ENCODE measurements at regions not wholly inside any gene's neighbourhood (a gene's known extent, or its start where the extent isn't known, plus 50 kb on each side); places are given as distances from the start of the nearest gene placed in this dataset.

GRCh38 chr3:159149633-159150032 is 347.8 kb downstream of the MFSD1 start:
- no peaks in the 10 kb centered on the region for H3K4me1 ChIP-seq (replicated peaks in 1 of 2)
- intact Hi-C loops (cut with DNase I) = no loop called here
- H3K9me3 ChIP-seq (replicated peaks in 1 of 3) = no peaks in the 10 kb centered on the region
- no peak overlapping the region for H3K4me3 ChIP-seq
- no peak for TF ChIP-seq POLR2A (IDR thresholded peaks at IDR 0.05)
- no peak for TF ChIP-seq CTCF (IDR thresholded peaks at IDR 0.05)
- no peaks in the 10 kb centered on the region for H3K27me3 ChIP-seq
- WGBS, 4 donors = 74 to 82% (median 82%) methylated on average over 1 of the region's 1 CpG
- H3K36me3 ChIP-seq (replicated peaks in 1 of 2) = no peaks in the 10 kb centered on the region
- DNase-seq = no peak
- H3K27ac ChIP-seq = no peak overlapping the region

GRCh38 chr3:159150180-159150579 is 348.3 kb downstream of the MFSD1 start:
- Histone ChIP-seq H3K27ac (no peak overlapping the region), H3K9me3 (replicated peaks in 1 of 3) (no peaks in the 10 kb centered on the region), H3K36me3 (replicated peaks in 1 of 2) (no peaks in the 10 kb centered on the region), H3K4me3 (no peak overlapping the region), H3K27me3 (no peaks in the 10 kb centered on the region), H3K4me1 (replicated peaks in 1 of 2) (no peaks in the 10 kb centered on the region)
- WGBS, 4 donors = 78 to 88% (median 86%) methylated on average over 3 of the region's 3 CpGs
- TF ChIP-seq CTCF (IDR thresholded peaks at IDR 0.05) (no peak), POLR2A (IDR thresholded peaks at IDR 0.05) (no peak)
- no peak for DNase-seq
- intact Hi-C loops (cut with DNase I) = no loop called here

- Histone ChIP-seq H3K4me3 (no peak overlapping the region), H3K9me3 (replicated peaks in 1 of 3) (no peaks in the 10 kb centered on the region), H3K27ac (no peak overlapping the region), H3K36me3 (replicated peaks in 1 of 2) (no peaks in the 10 kb centered on the region), H3K27me3 (no peaks in the 10 kb centered on the region), H3K4me1 (replicated peaks in 1 of 2) (no peaks in the 10 kb centered on the region)
- intact Hi-C loops (cut with DNase I) = no loop called here
- DNase-seq = no peak
- TF ChIP-seq CTCF (IDR thresholded peaks at IDR 0.05) (no peak), POLR2A (IDR thresholded peaks at IDR 0.05) (no peak)
- 45 to 76% (median 60%) methylated on average over 2 to 5 of the region's 5 CpGs for WGBS, 4 donors
Observed at GRCh38 chr3:159151130-159151529, 349.3 kb downstream of the MFSD1 start.

DNA sequence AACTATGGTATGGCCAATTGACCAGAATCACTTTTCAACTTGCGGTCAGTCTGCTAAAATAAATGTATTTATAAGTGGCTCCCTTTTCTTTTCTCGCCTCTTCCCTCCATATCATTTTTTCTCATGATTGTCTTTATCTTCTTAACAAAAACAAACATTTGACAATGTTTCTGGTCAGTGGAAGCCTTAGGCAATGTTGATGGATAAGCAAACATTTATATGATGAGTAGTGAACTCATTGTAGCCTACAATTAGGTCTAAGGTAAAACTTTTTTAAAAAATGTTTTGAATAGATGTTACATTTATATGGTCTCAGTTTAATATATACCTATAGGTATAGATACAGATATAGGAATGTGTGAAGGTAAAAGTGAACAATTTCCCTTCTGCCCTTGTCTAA is 355.4 kb downstream of the MFSD1 start:
- 82 to 95% (median 87%) methylated on average over 2 of the region's 2 CpGs for WGBS, 4 donors
- H3K9me3 ChIP-seq (replicated peaks in 1 of 3) = no peaks in the 10 kb centered on the region

More for the DNA sequence above, 355.4 kb downstream of the MFSD1 start:
- Histone ChIP-seq H3K4me1 (replicated peaks in 1 of 2) (no peaks in the 10 kb centered on the region), H3K36me3 (replicated peaks in 1 of 2) (no peaks in the 10 kb centered on the region), H3K4me3 (no peak overlapping the region), H3K27ac (no peak overlapping the region), H3K27me3 (no peaks in the 10 kb centered on the region)
- DNase-seq = no peak
- TF ChIP-seq POLR2A (IDR thresholded peaks at IDR 0.05) (no peak), CTCF (IDR thresholded peaks at IDR 0.05) (no peak)
- intact Hi-C loops (cut with DNase I) = no loop called here

Measured in adrenal gland (tissue), 9 donors.